Endothelial cell of hepatic sinusoid (primary cell): ENCODE measurements at regions not wholly inside any gene's neighbourhood (a gene's known extent, or its start where the extent isn't known, plus 50 kb on each side); places are given as distances from the start of the nearest gene placed in this dataset.
"Not testable (repeated sequence)": the region's sequence is repeated elsewhere in the genome, so short reads cannot be mapped to it uniquely, and the experiment has no call there.

Experiments
- in situ Hi-C: cut with HindIII; loops from 2 replicates; pipeline ENCODE4 v1.10.0; 2017; ENCODE audit warnings: low sequenced_read_pairs

- in situ Hi-C loops: no loop called here
These were observed 390.6 kb downstream of the TNS3 start for GRCh38 chr7:47191316-47191715.

- in situ Hi-C loops: no loop called here
These were observed 391.4 kb downstream of the TNS3 start for GRCh38 chr7:47190462-47190861.

- in situ Hi-C loops: no loop called here
These were observed 393.1 kb downstream of the TNS3 start for GRCh38 chr7:47188653-47189315.

GRCh38 chr7:47188136-47188535 is 393.8 kb downstream of the TNS3 start:
- in situ Hi-C loops: no loop called here

- in situ Hi-C loops: no loop called here
These were observed 395.6 kb downstream of the TNS3 start for GRCh38 chr7:47186316-47186715.

GRCh38 chr7:47185839-47186238 is 396.1 kb downstream of the TNS3 start:
- in situ Hi-C loops: no loop called here

GRCh38 chr7:47185170-47185569 is 396.7 kb downstream of the TNS3 start:
- in situ Hi-C loops: no loop called here

- in situ Hi-C loops: no loop called here
These were observed 397.9 kb downstream of the TNS3 start for GRCh38 chr7:47183862-47184590.

GRCh38 chr7:47181746-47182361 is 400.1 kb downstream of the TNS3 start:
- in situ Hi-C loops: no loop called here

- in situ Hi-C loops: no loop called here
These were observed 401.4 kb downstream of the TNS3 start for GRCh38 chr7:47180516-47180826.

- in situ Hi-C loops: no loop called here
These were observed 401.9 kb downstream of the TNS3 start for GRCh38 chr7:47179812-47180515.

- in situ Hi-C loops: not testable (repeated sequence)
These were observed 409.0 kb downstream of the TNS3 start for GRCh38 chr7:47172602-47173539.

- in situ Hi-C loops: no loop called here
These were observed 411.4 kb downstream of the TNS3 start for GRCh38 chr7:47170516-47170915.

- in situ Hi-C loops: loop anchor here (5.0 kb wide), 2 partner anchors 48 to 82 kb away; no protein-coding TSS in a partner anchor
These were observed 427.1 kb downstream of the TNS3 start for GRCh38 chr7:47154791-47155190.

GRCh38 chr7:47153576-47153975 is 428.3 kb downstream of the TNS3 start:
- in situ Hi-C loops: loop anchor here (5.0 kb wide), 2 partner anchors 49 to 81 kb away; no protein-coding TSS in a partner anchor

GRCh38 chr7:47153058-47153457 is 428.9 kb downstream of the TNS3 start:
- in situ Hi-C loops: loop anchor here (5.0 kb wide), 2 partner anchors 49 to 81 kb away; no protein-coding TSS in a partner anchor

GRCh38 chr7:47152307-47152706 is 429.6 kb downstream of the TNS3 start:
- in situ Hi-C loops: loop anchor here (5.0 kb wide), 2 partner anchors 50 to 80 kb away; no protein-coding TSS in a partner anchor

- in situ Hi-C loops: loop anchor here (5.0 kb wide), 2 partner anchors 52 to 78 kb away; no protein-coding TSS in a partner anchor
These were observed 431.2 kb downstream of the TNS3 start for GRCh38 chr7:47150497-47151260.

- in situ Hi-C loops: loop anchor here (5.0 kb wide), 2 partner anchors 52 to 78 kb away; no protein-coding TSS in a partner anchor
These were observed 431.9 kb downstream of the TNS3 start for GRCh38 chr7:47149971-47150370.
